Upper lobe of left lung (tissue), 4 donors: ENCODE measurements at regions not wholly inside any gene's neighbourhood (a gene's known extent, or its start where the extent isn't known, plus 50 kb on each side); places are given as distances from the start of the nearest gene placed in this dataset.

Experiments
- POLR2A ChIP-seq, 4 donors: fragments of 450-650 bp; IDR thresholded peaks; one replicate each; pipeline ENCODE4 v1.5.1; 2016 to 2017; ENCODE audit warnings: antibody characterized with exemption in 4 of 4, mild to moderate bottlenecking in 2 of 4
- POLR2AphosphoS5 ChIP-seq, 2 donors: sonication (generic); formaldehyde crosslinking; IDR thresholded peaks; one replicate each; pipeline ENCODE4 v1.5.1; 2017; ENCODE audit warnings: antibody characterized with exemption in 2 of 2
- TF ChIP-seq, protein P1 (sequence below), 6 experiments: fragments of 450-650 bp in 4 of 6; fragments of 200-600 bp in 2 of 6; sonication (generic) in 2 of 6; IDR thresholded peaks; one replicate each; pipeline ENCODE4 v1.5.1; 2016 to 2019; ENCODE audit warnings: antibody characterized with exemption in 6 of 6

DNA sequence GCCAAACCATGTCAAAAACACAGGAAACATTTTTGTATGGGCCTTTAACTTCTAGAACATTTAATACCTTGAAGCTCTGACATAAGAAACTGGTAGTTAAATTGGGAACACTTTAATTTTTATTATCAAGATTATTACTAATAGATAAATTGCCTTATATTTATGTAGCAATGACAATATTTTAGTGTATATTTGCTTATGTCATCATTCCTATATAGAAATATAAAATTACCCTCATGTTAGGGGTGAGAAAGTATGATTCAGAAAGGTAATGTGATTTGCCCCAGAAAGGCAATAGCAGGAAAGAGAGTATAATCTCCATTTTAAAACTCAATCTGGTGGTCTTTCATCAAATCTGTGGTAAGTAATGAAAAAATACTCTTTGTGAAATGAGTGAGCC lies 147.4 kb downstream of the IL15 start:
- TF ChIP-seq, protein P1, sequence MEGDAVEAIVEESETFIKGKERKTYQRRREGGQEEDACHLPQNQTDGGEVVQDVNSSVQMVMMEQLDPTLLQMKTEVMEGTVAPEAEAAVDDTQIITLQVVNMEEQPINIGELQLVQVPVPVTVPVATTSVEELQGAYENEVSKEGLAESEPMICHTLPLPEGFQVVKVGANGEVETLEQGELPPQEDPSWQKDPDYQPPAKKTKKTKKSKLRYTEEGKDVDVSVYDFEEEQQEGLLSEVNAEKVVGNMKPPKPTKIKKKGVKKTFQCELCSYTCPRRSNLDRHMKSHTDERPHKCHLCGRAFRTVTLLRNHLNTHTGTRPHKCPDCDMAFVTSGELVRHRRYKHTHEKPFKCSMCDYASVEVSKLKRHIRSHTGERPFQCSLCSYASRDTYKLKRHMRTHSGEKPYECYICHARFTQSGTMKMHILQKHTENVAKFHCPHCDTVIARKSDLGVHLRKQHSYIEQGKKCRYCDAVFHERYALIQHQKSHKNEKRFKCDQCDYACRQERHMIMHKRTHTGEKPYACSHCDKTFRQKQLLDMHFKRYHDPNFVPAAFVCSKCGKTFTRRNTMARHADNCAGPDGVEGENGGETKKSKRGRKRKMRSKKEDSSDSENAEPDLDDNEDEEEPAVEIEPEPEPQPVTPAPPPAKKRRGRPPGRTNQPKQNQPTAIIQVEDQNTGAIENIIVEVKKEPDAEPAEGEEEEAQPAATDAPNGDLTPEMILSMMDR (IDR thresholded peaks at IDR 0.05), result no peak
- TF ChIP-seq POLR2A (IDR thresholded peaks at IDR 0.05), result no peak
- TF ChIP-seq POLR2AphosphoS5 (IDR thresholded peaks at IDR 0.05), result no peak
